IMR-90 (cell line): ENCODE measurements at regions not wholly inside any gene's neighbourhood (a gene's known extent, or its start where the extent isn't known, plus 50 kb on each side); places are given as distances from the start of the nearest gene placed in this dataset.

Source experiments
- ATAC-seq: fragments of 200-7000 bp; cut with Tn5 transposase; 2 replicates; pipeline ENCODE4 v1.9.1; 2020; ENCODE audit warnings: low read depth, mild to moderate bottlenecking, moderate library complexity
- BruUV-seq: library from RNA; stranded (reverse); fragments of 400-500 nt; replicated peaks from 2 replicates; lab custom pipeline; 2021; lab: Mats Ljungman, UMichigan
- CTCF ChIA-PET: fragments of 300-600 bp; formaldehyde crosslinking; extraction: SDS; loops from one replicate; lab custom pipeline; 2021; ENCODE audit warnings: antibody characterized with exemption; lab: Yijun Ruan, JAX
- POLR2A ChIA-PET: fragments of 300-600 bp; sonication (Branson Sonifier 250); formaldehyde crosslinking; loops from one replicate; lab custom pipeline; 2022; ENCODE audit warnings: antibody characterized with exemption; ENCODE audit not compliant: unreplicated experiment; lab: Charles Lee
- DNase-seq: peaks from one replicate; pipeline ENCODE4 v3.0.0; 2013
- H2AFZ ChIP-seq: replicated peaks from 2 replicates; pipeline ENCODE3; 2013; ENCODE audit warnings: low read length, mild to moderate bottlenecking; ENCODE audit not compliant: poor library complexity
- H2AK5ac ChIP-seq: 2 replicates; pipeline ENCODE4 v1.6.1; 2013; ENCODE audit warnings: low read depth, low read length, inconsistent platforms
- H2AK9ac ChIP-seq: replicated peaks from 2 replicates; pipeline ENCODE3; 2013; ENCODE audit warnings: mild to moderate bottlenecking, low read depth, low read length, moderate library complexity; ENCODE audit not compliant: poor library complexity
- H2BK120ac ChIP-seq: 2 replicates; pipeline ENCODE4 v1.6.1; 2013; ENCODE audit warnings: low read depth, low read length, inconsistent platforms
- H2BK15ac ChIP-seq: 3 replicates; pipeline ENCODE4 v1.6.1; 2013; ENCODE audit warnings: low read depth, low read length, inconsistent platforms
- H2BK20ac ChIP-seq: 2 replicates; pipeline ENCODE4 v1.6.1; 2013; ENCODE audit warnings: low read depth, mild to moderate bottlenecking, inconsistent platforms, low read length, moderate library complexity
- H2BK5ac ChIP-seq: 2 replicates; pipeline ENCODE4 v1.6.1; 2013; ENCODE audit warnings: mild to moderate bottlenecking, low read depth, low read length, inconsistent platforms; ENCODE audit not compliant: poor library complexity, severe bottlenecking
- H3K14ac ChIP-seq: replicated peaks from 2 replicates; pipeline ENCODE4 v1.6.1; 2013; ENCODE audit warnings: low read depth, low read length, inconsistent platforms
- H3K18ac ChIP-seq: 2 replicates; pipeline ENCODE4 v1.6.1; 2013; ENCODE audit warnings: low read depth, low read length, control low read depth
- H3K23ac ChIP-seq: 2 replicates; pipeline ENCODE4 v1.6.1; 2013; ENCODE audit warnings: low read depth, low read length, inconsistent platforms
- H3K27ac ChIP-seq: 2 replicates; pipeline ENCODE4 v1.5.1; 2013; ENCODE audit warnings: mild to moderate bottlenecking, control low read depth, low read length; ENCODE audit not compliant: insufficient read depth
- H3K27me3 ChIP-seq: 2 replicates; pipeline ENCODE4 v1.6.1; 2013; ENCODE audit warnings: low read length; ENCODE audit not compliant: control insufficient read depth, insufficient read depth
- H3K36me3 ChIP-seq: 2 replicates; pipeline ENCODE4 v1.6.1; 2013; ENCODE audit warnings: low read length, mixed read lengths; ENCODE audit not compliant: control insufficient read depth, insufficient read depth
- H3K4ac ChIP-seq: 2 replicates; pipeline ENCODE4 v1.6.1; 2013; ENCODE audit warnings: low read depth, low read length, inconsistent platforms
- H3K4me1 ChIP-seq: 2 replicates; pipeline ENCODE4 v1.6.1; 2013; ENCODE audit warnings: low read length, mixed read lengths; ENCODE audit not compliant: control insufficient read depth, insufficient read depth
- H3K4me2 ChIP-seq: 2 replicates; pipeline ENCODE4 v1.6.1; 2013; ENCODE audit warnings: low read depth, mild to moderate bottlenecking, control low read depth, low read length, moderate library complexity
- H3K4me3 ChIP-seq: 2 replicates; pipeline ENCODE4 v1.5.1; 2013; ENCODE audit warnings: low read depth, mild to moderate bottlenecking, control low read depth, low read length, moderate library complexity; ENCODE audit not compliant: insufficient read depth
- H3K56ac ChIP-seq: 2 replicates; pipeline ENCODE4 v1.6.1; 2013; ENCODE audit warnings: low read length, inconsistent platforms; ENCODE audit not compliant: insufficient read depth; ENCODE audit errors: extremely low read depth
- H3K79me1 ChIP-seq, 2 experiments: 2 replicates each; pipeline ENCODE4 v1.6.1; 2013; ENCODE audit warnings: low read length in 2 of 2, inconsistent platforms in 1 of 2, low read depth in 1 of 2
- H3K9ac ChIP-seq: 2 replicates; pipeline ENCODE4 v1.6.1; 2013; ENCODE audit warnings: low read depth, low read length, control low read depth
- H3K9me1 ChIP-seq: 2 replicates; pipeline ENCODE4 v1.6.1; 2013; ENCODE audit warnings: low read length, inconsistent platforms; ENCODE audit not compliant: insufficient read depth
- H3K9me3 ChIP-seq: 2 replicates; pipeline ENCODE4 v1.6.1; 2013; ENCODE audit warnings: low read length; ENCODE audit not compliant: control insufficient read depth, insufficient read depth
- H4K20me1 ChIP-seq: 2 replicates; pipeline ENCODE4 v1.6.1; 2013; ENCODE audit warnings: low read length, inconsistent platforms; ENCODE audit not compliant: insufficient read depth
- H4K5ac ChIP-seq: 2 replicates; pipeline ENCODE4 v1.6.1; 2013; ENCODE audit warnings: mild to moderate bottlenecking, low read depth, low read length, control low read depth
- H4K8ac ChIP-seq, 2 experiments: 2 replicates each; pipeline ENCODE4 v1.6.1; 2013; ENCODE audit warnings: low read depth in 2 of 2, low read length in 2 of 2, control low read depth in 1 of 2, inconsistent platforms in 1 of 2
- H4K91ac ChIP-seq: 2 replicates; pipeline ENCODE4 v1.6.1; 2013; ENCODE audit warnings: low read depth, low read length, inconsistent platforms; ENCODE audit not compliant: insufficient read depth
- CHD1 ChIP-seq: IDR thresholded peaks from 2 replicates; pipeline ENCODE4 v1.6.1; 2012; ENCODE audit warnings: low read depth, low read length, improper control_type of control experiment
- NFE2L2 ChIP-seq: fragments of 150-350 bp; IDR thresholded peaks from 2 replicates; pipeline ENCODE4 v1.6.1; 2016; ENCODE audit warnings: low read depth, mild to moderate bottlenecking, low read length
- WGBS, 2 experiments: methylation state at CpG; one replicate each; pipeline versions ENCODE4 v1.1.5 to v1.1.7; 2013; ENCODE audit warnings: missing lambda C conversion rate in 2 of 2; ENCODE audit not compliant: insufficient read length in 1 of 2; ENCODE audit errors: extremely low coverage in 2 of 2; 5-methylcytosine and 5-hydroxymethylcytosine counted together
- dilution Hi-C: fragments of 300-500 bp; cut with HindIII; formaldehyde crosslinking; loops from one replicate; pipeline ENCODE4 v1.14.3; 2018; ENCODE audit warnings: low sequenced_read_pairs; ENCODE audit not compliant: unreplicated experiment
- in situ Hi-C: fragments of 300-500 bp; cut with MboI; formaldehyde crosslinking; loops from 3 replicates; pipeline ENCODE4 v1.14.3; 2019; ENCODE audit warnings: low sequenced_read_pairs, inconsistent platforms, mixed read lengths
- intact Hi-C: fragments of 100-400 bp; cut with micrococcal nuclease; formaldehyde crosslinking; loops from 2 replicates; pipeline ENCODE4 v1.10.0; 2022

- no CpG with 5 or more reads among the region's 2 CpGs for WGBS, 2 experiments
Measured at GRCh38 chr17:68701046-68701445, 99.9 kb upstream of the FAM20A start.

More at GRCh38 chr17:68701046-68701445, 99.9 kb upstream of the FAM20A start:
- ATAC-seq (no peak), DNase-seq (peak; percentile 23)
- no peaks in the 10 kb centered on the region for H4K20me1 ChIP-seq
- no peak overlapping the region for H3K9ac ChIP-seq
- H3K27me3 ChIP-seq: no peaks in the 10 kb centered on the region
- no peak overlapping the region for H2AK9ac ChIP-seq
- H2BK20ac ChIP-seq: no peak overlapping the region
- no peak overlapping the region for H3K27ac ChIP-seq
- ChIA-PET POLR2A (no interaction called here), CTCF (no interaction called here)
- no peaks in the 10 kb centered on the region for H3K9me1 ChIP-seq
- intact Hi-C loops (no loop called here), dilution Hi-C loops (no loop called here), in situ Hi-C loops (no loop called here)
- peaks cover 9% of the 10 kb centered on the region; the same call in 1 of the 2 replicates for H3K4me1 ChIP-seq
- H2AFZ ChIP-seq: no peak overlapping the region
- no peak overlapping the region for H3K4me2 ChIP-seq
- no peaks in the 10 kb centered on the region for H3K9me3 ChIP-seq
- H3K23ac ChIP-seq: no peak overlapping the region
- no peak overlapping the region for H2BK5ac ChIP-seq
- TF ChIP-seq NFE2L2 (0 out of 2 replicates have a peak, but pooled peaks have one; percentile 4), CHD1 (no peak)
- no peak overlapping the region for H3K4me3 ChIP-seq
- BruUV-seq: no TSS peak
- no peaks in the 10 kb centered on the region for H3K36me3 ChIP-seq
- no peak overlapping the region for H4K91ac ChIP-seq
- no peak overlapping the region for H2BK120ac ChIP-seq
- H4K8ac ChIP-seq: no peak overlapping the region
- H3K4ac ChIP-seq: no peak overlapping the region
- H3K18ac ChIP-seq: no peak overlapping the region
- no peaks in the 10 kb centered on the region for H3K79me1 ChIP-seq
- H2AK5ac ChIP-seq: no peak overlapping the region
- no peak overlapping the region for H3K56ac ChIP-seq
- no peak overlapping the region for H3K14ac ChIP-seq
- no peak overlapping the region for H4K5ac ChIP-seq
- H2BK15ac ChIP-seq: no peak overlapping the region
